Activated CD8-positive, alpha-beta memory T cell treated with anti-CD3 and anti-CD28 coated beads, Interleukin-2, amount 10 ng/mL, durations not matched to agents 7 days and 5 days (primary cell): ENCODE measurements at regions not wholly inside any gene's neighbourhood (a gene's known extent, or its start where the extent isn't known, plus 50 kb on each side); places are given as distances from the start of the nearest gene placed in this dataset.

ENCODE experiments used
- ATAC-seq: fragments of 150-1000 bp; cut with Tn5 transposase; one replicate; pipeline ENCODE4 v1.10.0; 2021; ENCODE audit warnings: moderate library complexity
- CTCF ChIA-PET: fragments of 350-600 bp; sonication (Branson Sonifier 250); formaldehyde crosslinking; loops from one replicate; lab custom pipeline; 2021; ENCODE audit warnings: antibody characterized with exemption; lab: Charles Lee
- DNase-seq: peaks from one replicate; pipeline ENCODE4 v3.0.0-alpha.2; 2020
- H3K27ac Mint-ChIP-seq: one replicate; pipeline ENCODE4 v1.8.0; 2021; ENCODE audit warnings: mild to moderate bottlenecking, mixed read lengths
- H3K27me3 Mint-ChIP-seq: one replicate; pipeline ENCODE4 v1.8.0; 2021; ENCODE audit warnings: mixed read lengths
- H3K36me3 Mint-ChIP-seq: one replicate; pipeline ENCODE4 v1.8.0; 2021; ENCODE audit warnings: mild to moderate bottlenecking, mixed read lengths
- H3K4me1 Mint-ChIP-seq: one replicate; pipeline ENCODE4 v1.8.0; 2021; ENCODE audit warnings: mixed read lengths
- H3K4me3 Mint-ChIP-seq: one replicate; pipeline ENCODE4 v1.8.0; 2021; ENCODE audit warnings: mild to moderate bottlenecking, moderate library complexity, mixed read lengths
- H3K9me3 Mint-ChIP-seq: one replicate; pipeline ENCODE4 v1.8.0; 2022; ENCODE audit warnings: low read depth, mixed read lengths

DNA sequence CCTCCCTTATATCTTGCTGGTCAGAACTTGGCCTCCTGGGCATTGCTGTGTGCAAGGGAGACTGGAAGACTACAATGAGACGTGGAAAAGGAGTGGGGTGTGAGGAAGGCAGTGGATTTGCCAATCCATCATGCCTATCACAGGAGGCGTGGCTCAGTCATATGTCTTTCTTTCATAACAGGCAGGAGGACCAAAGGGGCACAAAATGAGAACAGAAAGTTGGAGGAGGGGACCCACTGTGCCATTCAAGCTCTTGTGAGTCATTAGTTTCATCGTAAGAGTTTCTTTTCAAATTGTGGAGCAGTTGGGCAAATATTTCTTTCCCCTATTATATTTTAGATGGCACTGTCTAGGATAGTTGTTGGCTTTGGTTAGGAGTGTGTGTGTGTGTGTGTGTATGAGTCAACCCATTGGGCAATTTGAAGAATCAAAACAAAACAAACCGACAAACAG, 471.5 kb downstream of the TSHZ3 start:
- Mint-ChIP-seq H3K4me1 (no peaks in the 10 kb centered on the region), H3K27me3 (no peaks in the 10 kb centered on the region), H3K4me3 (no peak overlapping the region), H3K9me3 (no peaks in the 10 kb centered on the region), H3K36me3 (no peaks in the 10 kb centered on the region), H3K27ac (no peak overlapping the region)
- CTCF ChIA-PET, result no interaction called here
- DNase-seq (no peak), ATAC-seq (no peak)

DNA sequence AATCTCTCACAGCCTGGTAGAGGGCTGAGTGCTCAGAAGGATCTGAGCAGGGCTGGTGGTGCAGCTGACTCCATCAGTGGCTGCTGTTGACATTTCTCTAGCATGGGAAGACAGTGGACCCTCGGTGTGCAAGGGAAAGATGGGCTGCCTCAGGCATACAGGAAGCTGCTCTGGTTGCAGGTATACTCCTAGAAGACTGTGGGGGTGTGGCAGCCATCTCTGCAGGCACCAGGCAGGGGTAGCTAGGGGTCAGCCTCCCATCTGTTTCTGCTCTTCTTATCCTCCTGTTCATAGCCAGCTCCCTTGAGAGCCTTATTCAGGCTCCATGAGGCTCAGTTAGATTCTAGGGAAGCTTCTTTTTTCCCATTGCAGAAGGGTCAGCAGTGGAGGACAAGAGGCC, 475.5 kb downstream of the TSHZ3 start:
- Mint-ChIP-seq H3K9me3 (no peaks in the 10 kb centered on the region), H3K4me1 (no peaks in the 10 kb centered on the region), H3K4me3 (no peak overlapping the region), H3K27ac (no peak overlapping the region), H3K27me3 (no peaks in the 10 kb centered on the region), H3K36me3 (no peaks in the 10 kb centered on the region)
- DNase-seq, result no peak
- ATAC-seq, result no peak
- CTCF ChIA-PET, result no interaction called here

DNA sequence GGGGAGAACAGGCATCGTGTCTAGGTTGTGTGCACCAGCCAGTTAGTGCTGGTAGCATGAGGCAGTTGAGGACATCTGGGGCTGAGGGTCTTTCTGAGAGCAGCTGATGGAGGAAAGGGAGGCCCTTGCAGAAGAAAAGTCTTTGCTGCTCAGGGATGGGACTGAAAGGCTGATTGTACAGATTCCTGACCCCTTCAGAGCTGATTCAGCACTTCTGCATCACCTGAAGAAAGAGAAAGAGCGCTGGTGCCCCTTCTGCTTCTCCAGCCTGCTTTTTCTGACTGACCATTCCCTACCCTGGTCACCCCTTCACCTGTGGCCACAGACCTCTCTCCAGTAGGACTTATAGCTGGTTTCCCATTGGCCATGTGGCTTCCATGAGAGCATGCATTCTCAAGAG, 476.2 kb downstream of the TSHZ3 start:
- no peak overlapping the region for H3K27ac Mint-ChIP-seq
- no peaks in the 10 kb centered on the region for H3K36me3 Mint-ChIP-seq
- CTCF ChIA-PET, result no interaction called here
- no peaks in the 10 kb centered on the region for H3K27me3 Mint-ChIP-seq
- H3K9me3 Mint-ChIP-seq, result no peaks in the 10 kb centered on the region
- no peak for ATAC-seq
- DNase-seq, result no peak
- H3K4me3 Mint-ChIP-seq, result no peak overlapping the region
- H3K4me1 Mint-ChIP-seq, result no peaks in the 10 kb centered on the region

DNA sequence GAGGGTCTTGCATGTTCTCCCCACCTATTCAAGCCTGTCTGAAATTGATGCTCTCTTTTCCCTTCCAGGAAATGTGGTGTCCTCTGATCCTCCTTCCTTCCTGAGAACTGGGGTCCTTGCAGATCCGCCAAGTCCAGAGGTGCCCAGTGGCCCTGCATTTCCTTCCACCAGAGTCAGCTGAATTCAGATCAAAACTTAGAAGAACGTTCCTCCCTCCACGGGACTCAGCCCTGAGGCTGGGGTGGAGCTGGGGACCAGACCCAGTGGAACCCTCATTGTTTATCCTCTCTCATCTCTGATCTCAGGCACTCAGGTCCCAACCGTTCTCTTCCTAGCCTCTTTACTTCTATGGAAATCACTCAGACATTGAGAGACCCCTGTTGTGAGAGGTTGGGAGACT, 477.3 kb downstream of the TSHZ3 start:
- no peaks in the 10 kb centered on the region for H3K9me3 Mint-ChIP-seq
- H3K4me3 Mint-ChIP-seq, result no peak overlapping the region
- no peaks in the 10 kb centered on the region for H3K27me3 Mint-ChIP-seq
- no peaks in the 10 kb centered on the region for H3K4me1 Mint-ChIP-seq
- H3K36me3 Mint-ChIP-seq, result no peaks in the 10 kb centered on the region
- no peak overlapping the region for H3K27ac Mint-ChIP-seq
- ATAC-seq, result no peak
- no peak for DNase-seq
- CTCF ChIA-PET, result no interaction called here

DNA sequence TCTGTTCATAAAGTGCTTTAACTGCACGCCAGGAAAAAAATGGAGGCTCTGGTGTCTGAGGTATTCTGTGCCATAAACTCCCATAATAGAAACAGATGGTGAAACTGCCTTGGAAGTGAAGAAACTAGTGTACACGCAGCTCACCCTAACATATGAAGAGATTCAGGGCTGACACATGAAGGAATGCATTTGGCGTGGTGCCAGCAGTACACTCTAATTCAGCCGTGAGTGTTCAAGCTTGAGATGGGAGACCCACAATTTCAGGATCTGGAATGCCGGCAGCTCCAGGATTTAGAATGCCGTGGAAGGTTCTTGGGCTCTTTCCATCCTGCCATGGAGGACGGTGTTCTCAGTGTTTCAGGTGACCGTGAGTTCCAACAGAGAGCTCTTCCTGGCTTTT, 478.4 kb downstream of the TSHZ3 start:
- Mint-ChIP-seq H3K27me3 (no peaks in the 10 kb centered on the region), H3K27ac (no peak overlapping the region), H3K4me3 (no peak overlapping the region), H3K36me3 (no peaks in the 10 kb centered on the region), H3K4me1 (no peaks in the 10 kb centered on the region), H3K9me3 (no peaks in the 10 kb centered on the region)
- CTCF ChIA-PET, result no interaction called here
- DNase-seq, result no peak
- ATAC-seq, result no peak

DNA sequence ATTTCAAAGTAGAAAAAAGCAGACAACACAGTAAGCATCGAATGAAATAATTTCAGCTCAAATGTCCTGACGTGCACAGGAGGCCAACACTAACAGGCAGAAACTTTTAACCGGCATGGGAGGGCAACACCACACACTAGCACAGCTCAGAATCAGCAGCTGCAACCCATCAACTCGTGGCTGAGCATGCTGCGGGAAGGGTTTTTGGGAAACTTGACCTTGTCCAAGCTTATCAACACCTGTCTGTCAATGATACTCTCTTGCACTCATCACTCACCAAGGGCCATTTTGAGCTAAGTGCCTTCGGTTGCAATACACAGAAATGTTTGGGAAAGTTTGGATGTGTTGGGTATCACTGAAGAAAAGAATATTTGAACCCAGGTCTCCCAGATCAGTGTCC, 483.7 kb downstream of the TSHZ3 start:
- Mint-ChIP-seq H3K4me3 (no peak overlapping the region), H3K9me3 (no peaks in the 10 kb centered on the region), H3K36me3 (no peaks in the 10 kb centered on the region), H3K27ac (no peak overlapping the region), H3K4me1 (no peaks in the 10 kb centered on the region), H3K27me3 (no peaks in the 10 kb centered on the region)
- CTCF ChIA-PET, result no interaction called here
- DNase-seq (no peak), ATAC-seq (no peak)

DNA sequence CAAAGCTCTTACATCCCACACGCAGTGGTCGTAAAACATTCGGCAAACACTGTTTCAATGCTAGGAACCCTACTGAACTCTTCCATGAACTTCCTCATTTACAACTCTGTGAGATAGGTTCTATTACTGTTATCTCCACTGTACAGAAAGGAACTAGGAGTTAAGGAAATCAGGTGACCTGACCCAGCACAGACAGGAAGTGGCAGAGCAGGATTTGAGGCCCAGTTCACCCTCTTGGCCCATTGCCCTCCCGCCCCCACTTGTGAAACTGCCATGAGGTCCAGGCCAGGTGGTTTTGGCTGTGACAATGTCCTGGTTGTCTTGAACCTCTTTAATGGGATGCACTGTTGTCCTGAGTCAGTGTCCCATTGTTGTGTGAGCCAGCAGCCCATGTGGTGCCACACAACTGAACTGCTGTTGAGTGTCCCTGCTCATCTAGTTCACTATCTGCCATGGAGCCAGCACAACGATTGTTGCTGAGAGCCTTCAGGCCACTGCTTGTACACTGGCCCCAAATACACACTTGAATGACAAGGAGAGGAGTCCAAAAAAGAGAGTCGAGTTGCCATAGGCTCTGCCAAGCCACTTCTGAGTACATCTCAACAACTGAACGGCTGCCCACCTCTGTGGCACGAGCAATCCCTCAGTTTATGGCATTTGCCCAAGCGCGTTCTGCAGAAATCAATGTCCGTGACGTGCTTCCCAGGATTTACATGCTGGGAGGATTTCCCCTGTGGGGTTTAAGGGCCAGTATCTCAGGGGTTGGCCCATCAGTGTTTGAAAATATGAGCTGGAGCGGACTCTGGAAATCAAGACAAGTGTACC, 484.6 kb downstream of the TSHZ3 start:
- CTCF ChIA-PET, result no interaction called here
- Mint-ChIP-seq H3K36me3 (no peaks in the 10 kb centered on the region), H3K4me3 (no peak overlapping the region), H3K9me3 (no peaks in the 10 kb centered on the region), H3K27me3 (no peaks in the 10 kb centered on the region), H3K27ac (no peak overlapping the region), H3K4me1 (no peaks in the 10 kb centered on the region)
- ATAC-seq, result no peak
- DNase-seq, result no peak

DNA sequence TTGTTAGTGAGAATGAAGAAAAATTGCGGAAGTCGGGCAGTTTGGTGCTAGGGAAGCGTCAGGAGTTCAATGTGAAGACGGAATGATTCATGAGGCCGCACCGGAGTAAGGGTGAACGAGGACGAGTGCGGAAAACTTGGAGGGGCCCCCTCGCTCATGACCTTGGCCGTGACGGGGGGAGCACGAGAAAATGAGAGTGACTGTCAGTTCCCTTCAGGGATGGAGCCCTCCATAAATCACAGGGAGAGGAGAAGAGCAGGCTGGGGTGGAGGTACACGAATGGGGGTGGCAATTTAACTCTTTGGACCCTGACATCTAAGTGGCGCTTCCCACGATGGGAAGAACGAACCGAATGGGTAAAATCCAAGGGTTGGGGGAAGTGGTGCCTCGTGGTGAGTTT, 486.4 kb downstream of the TSHZ3 start:
- CTCF ChIA-PET, result no interaction called here
- no peaks in the 10 kb centered on the region for H3K27me3 Mint-ChIP-seq
- H3K9me3 Mint-ChIP-seq, result no peaks in the 10 kb centered on the region
- no peaks in the 10 kb centered on the region for H3K4me1 Mint-ChIP-seq
- DNase-seq, result peak; percentile 8
- ATAC-seq, result no peak
- H3K36me3 Mint-ChIP-seq, result no peaks in the 10 kb centered on the region
- H3K4me3 Mint-ChIP-seq, result no peak overlapping the region
- H3K27ac Mint-ChIP-seq, result no peak overlapping the region

DNA sequence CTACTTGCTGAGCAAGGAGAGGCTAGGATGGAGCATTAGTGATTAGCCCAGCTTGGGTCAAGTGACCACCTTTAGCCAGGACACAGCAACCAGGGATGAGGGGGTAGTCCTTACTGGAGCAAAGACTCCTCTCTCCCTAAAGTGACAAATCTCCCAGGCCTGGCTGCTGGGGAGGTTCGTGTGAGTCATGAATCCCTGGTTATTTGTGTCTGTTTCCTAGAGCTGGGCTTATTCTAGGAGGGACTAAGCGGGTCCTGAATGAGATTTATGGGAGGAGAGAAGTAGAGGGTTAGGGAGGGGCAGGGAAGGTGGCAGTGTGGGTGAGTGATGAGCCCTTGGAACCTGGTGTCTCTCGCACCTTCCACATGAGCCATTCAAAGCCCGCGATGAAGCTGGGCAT, 487.3 kb downstream of the TSHZ3 start:
- Mint-ChIP-seq H3K27ac (no peak overlapping the region), H3K36me3 (no peaks in the 10 kb centered on the region), H3K4me1 (no peaks in the 10 kb centered on the region), H3K4me3 (no peak overlapping the region), H3K27me3 (no peaks in the 10 kb centered on the region), H3K9me3 (no peaks in the 10 kb centered on the region)
- ATAC-seq (no peak), DNase-seq (no peak)
- CTCF ChIA-PET, result no interaction called here

DNA sequence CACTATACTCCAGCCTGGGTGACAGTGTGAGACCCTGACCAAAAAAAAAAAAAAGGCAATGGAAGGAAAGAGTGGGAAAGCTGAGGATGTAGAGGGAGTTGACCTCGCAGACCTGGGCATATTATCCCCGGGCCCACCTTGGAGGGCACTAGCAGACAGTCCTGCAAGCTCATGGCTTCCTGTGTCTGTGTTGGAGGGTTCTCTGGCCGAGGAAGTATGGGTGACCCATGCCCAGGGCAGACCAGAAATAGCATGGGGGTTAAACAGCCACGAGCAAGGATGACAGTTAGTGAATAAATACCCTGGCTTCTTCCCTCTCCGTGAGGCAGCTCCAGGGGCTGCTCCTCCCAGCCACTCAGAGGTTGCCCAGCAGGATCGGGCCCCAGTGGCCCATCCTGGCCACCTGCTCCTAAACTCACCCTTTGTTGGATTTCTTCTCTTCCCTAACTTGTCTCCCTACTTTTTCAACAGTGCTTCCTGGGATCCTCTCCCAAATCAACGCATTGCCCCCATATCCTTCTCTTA, 485.8 kb downstream of the ZNF536 start:
- DNase-seq (peak; percentile 19), ATAC-seq (no peak)
- Mint-ChIP-seq H3K4me1 (no peaks in the 10 kb centered on the region), H3K9me3 (no peaks in the 10 kb centered on the region), H3K36me3 (no peaks in the 10 kb centered on the region), H3K27me3 (no peaks in the 10 kb centered on the region), H3K27ac (no peak overlapping the region), H3K4me3 (no peak overlapping the region)
- CTCF ChIA-PET, result no interaction called here

DNA sequence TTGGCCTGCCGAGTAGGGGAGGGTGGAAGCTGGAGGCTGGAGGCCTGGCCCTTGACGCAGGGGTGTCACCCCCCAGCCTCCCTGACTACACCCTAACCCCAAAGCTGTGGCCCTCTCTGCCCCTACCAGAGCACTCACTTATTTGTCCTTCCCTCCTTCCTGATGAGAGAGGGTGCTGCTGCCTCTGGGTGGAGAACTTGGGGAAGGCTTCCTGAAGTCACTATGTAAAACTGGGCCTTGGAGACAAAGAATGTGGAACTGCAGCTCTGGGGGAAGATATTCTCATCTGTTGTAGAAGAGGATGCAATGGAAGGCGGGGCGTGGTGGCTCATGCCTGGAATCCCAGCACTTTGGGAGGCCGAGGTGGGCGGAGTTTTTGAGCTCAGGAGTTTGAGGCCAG, 485.2 kb downstream of the ZNF536 start:
- Mint-ChIP-seq H3K9me3 (no peaks in the 10 kb centered on the region), H3K36me3 (no peaks in the 10 kb centered on the region), H3K4me1 (no peaks in the 10 kb centered on the region), H3K27ac (no peak overlapping the region), H3K4me3 (no peak overlapping the region), H3K27me3 (no peaks in the 10 kb centered on the region)
- DNase-seq (peak; percentile 7), ATAC-seq (no peak)
- CTCF ChIA-PET, result no interaction called here

DNA sequence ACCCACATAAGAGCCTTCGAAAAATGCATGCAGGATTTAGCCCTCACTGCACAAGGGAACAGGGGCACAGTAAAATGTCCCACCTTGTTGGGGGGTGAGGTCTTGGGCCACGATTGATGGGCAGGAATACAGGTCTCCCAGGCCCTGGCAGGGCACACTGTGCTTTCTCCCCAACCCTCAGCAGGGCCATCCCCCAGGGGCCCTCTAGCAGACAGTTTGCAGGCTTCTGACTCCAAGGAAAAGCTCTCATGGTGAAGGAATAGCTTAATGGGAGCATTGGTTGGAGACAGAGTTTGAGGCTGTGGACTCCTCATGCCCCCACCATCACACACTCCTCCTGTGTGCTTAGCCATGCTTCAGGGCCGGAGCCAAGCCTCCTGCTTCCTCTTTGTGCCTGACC, 484.6 kb downstream of the ZNF536 start:
- H3K4me1 Mint-ChIP-seq, result no peaks in the 10 kb centered on the region
- ATAC-seq (no peak), DNase-seq (no peak)
- CTCF ChIA-PET, result no interaction called here
- no peaks in the 10 kb centered on the region for H3K36me3 Mint-ChIP-seq
- H3K9me3 Mint-ChIP-seq, result no peaks in the 10 kb centered on the region
- no peak overlapping the region for H3K27ac Mint-ChIP-seq
- no peaks in the 10 kb centered on the region for H3K27me3 Mint-ChIP-seq
- H3K4me3 Mint-ChIP-seq, result no peak overlapping the region

DNA sequence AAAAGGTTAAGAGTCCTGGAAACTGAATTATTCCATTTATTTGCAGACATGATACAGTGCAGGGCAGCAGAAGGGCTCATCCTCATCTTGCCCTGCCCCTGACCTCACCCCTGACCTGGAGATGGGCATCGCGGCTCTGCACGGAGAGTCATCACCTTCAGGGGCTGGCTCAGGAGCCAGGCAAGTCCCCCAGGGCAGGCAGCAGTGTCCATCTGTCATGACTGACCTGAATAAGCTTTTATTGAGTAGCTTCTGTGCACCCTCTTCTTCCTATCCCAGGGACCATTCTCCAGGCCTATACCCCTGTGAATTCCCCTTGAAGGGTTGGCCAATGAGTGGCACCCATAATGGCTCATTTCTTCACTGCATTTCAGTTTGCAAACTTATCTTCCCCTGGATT, 484.2 kb downstream of the ZNF536 start:
- H3K27ac Mint-ChIP-seq, result no peak overlapping the region
- ATAC-seq, result no peak
- CTCF ChIA-PET, result no interaction called here

DNA sequence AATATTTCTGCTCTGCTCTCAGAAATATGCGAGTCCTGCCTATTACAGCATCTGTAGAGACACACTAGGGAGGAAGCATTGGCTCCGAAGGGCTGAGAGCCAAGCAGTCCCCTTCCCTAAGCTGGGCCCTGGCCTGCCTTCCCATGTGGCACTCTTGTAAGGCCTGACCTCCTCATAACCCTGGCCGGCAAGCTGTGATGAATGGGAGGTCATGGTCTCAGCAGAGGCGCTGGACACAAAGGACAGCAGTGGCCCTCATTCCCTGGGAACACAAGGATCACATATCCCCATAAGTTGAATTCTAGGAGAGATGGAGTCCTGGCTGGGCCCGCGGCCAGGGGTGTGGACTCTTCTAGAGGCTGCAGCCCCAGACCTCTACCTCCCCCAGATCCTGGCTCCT, 483.3 kb downstream of the ZNF536 start:
- Mint-ChIP-seq H3K27ac (no peak overlapping the region), H3K4me1 (no peaks in the 10 kb centered on the region), H3K36me3 (no peaks in the 10 kb centered on the region), H3K4me3 (no peak overlapping the region), H3K27me3 (no peaks in the 10 kb centered on the region), H3K9me3 (no peaks in the 10 kb centered on the region)
- no peak for ATAC-seq
- CTCF ChIA-PET, result no interaction called here
- DNase-seq, result peak; percentile 19

More for the DNA sequence above, 484.2 kb downstream of the ZNF536 start:
- DNase-seq, result peak; percentile 16
- no peak overlapping the region for H3K4me3 Mint-ChIP-seq
- H3K9me3 Mint-ChIP-seq, result no peaks in the 10 kb centered on the region
- no peaks in the 10 kb centered on the region for H3K27me3 Mint-ChIP-seq
- H3K4me1 Mint-ChIP-seq, result no peaks in the 10 kb centered on the region
- no peaks in the 10 kb centered on the region for H3K36me3 Mint-ChIP-seq
